Trophoblast cell (in vitro differentiated cells and primary cell): ENCODE measurements at regions not wholly inside any gene's neighbourhood (a gene's known extent, or its start where the extent isn't known, plus 50 kb on each side); places are given as distances from the start of the nearest gene placed in this dataset.

Experiments
- DNase-seq, 2 donors: peaks; one replicate each; pipeline ENCODE4 v3.0.0-alpha.2; 2016
- H2AFZ ChIP-seq: 2 replicates; pipeline ENCODE4 v1.6.1; 2013; ENCODE audit warnings: low read length, moderate library complexity, mild to moderate bottlenecking; ENCODE audit not compliant: insufficient read depth, poor library complexity
- H2AK5ac ChIP-seq: 2 replicates; pipeline ENCODE4 v1.6.1; 2013; ENCODE audit warnings: mild to moderate bottlenecking, low read length
- H2BK120ac ChIP-seq: 2 replicates; pipeline ENCODE4 v1.6.1; 2013; ENCODE audit warnings: low read length, mild to moderate bottlenecking, moderate library complexity; ENCODE audit not compliant: insufficient read depth, poor library complexity
- H2BK12ac ChIP-seq: 2 replicates; pipeline ENCODE4 v1.6.1; 2013; ENCODE audit warnings: mild to moderate bottlenecking, low read length, moderate library complexity
- H2BK5ac ChIP-seq: 2 replicates; pipeline ENCODE4 v1.6.1; 2013; ENCODE audit warnings: low read length, low read depth, moderate library complexity, mild to moderate bottlenecking; ENCODE audit not compliant: poor library complexity
- H3K14ac ChIP-seq: 2 replicates; pipeline ENCODE4 v1.6.1; 2013; ENCODE audit warnings: mild to moderate bottlenecking, low read length
- H3K18ac ChIP-seq: 2 replicates; pipeline ENCODE4 v1.6.1; 2013; ENCODE audit warnings: mild to moderate bottlenecking, low read length
- H3K23ac ChIP-seq: 2 replicates; pipeline ENCODE4 v1.6.1; 2013; ENCODE audit warnings: low read length
- H3K27ac ChIP-seq: 2 replicates; pipeline ENCODE4 v1.5.1; 2013; ENCODE audit warnings: low read depth, mild to moderate bottlenecking, inconsistent platforms, low read length, moderate library complexity
- H3K27me3 ChIP-seq: 2 replicates; pipeline ENCODE4 v1.6.1; 2013; ENCODE audit warnings: inconsistent platforms, mild to moderate bottlenecking, low read length, moderate library complexity; ENCODE audit not compliant: insufficient read depth
- H3K36me3 ChIP-seq, 2 experiments: 1 replicate in 1 of 2; 2 replicates in 1 of 2; pipeline ENCODE4 v1.6.1; 2013; ENCODE audit warnings: low read length in 2 of 2, mild to moderate bottlenecking in 2 of 2, moderate library complexity in 1 of 2; ENCODE audit not compliant: insufficient read depth in 2 of 2, control insufficient read depth in 1 of 2
- H3K4ac ChIP-seq: 2 replicates; pipeline ENCODE4 v1.6.1; 2013; ENCODE audit warnings: low read depth, mild to moderate bottlenecking, low read length, moderate library complexity
- H3K4me1 ChIP-seq, 2 experiments: 1 replicate in 1 of 2; 2 replicates in 1 of 2; pipeline ENCODE4 v1.6.1; 2013; ENCODE audit warnings: low read length in 2 of 2, mild to moderate bottlenecking in 2 of 2, moderate library complexity in 1 of 2; ENCODE audit not compliant: insufficient read depth in 2 of 2, control insufficient read depth in 1 of 2
- H3K4me2 ChIP-seq: 2 replicates; pipeline ENCODE4 v1.6.1; 2013; ENCODE audit warnings: inconsistent platforms, mild to moderate bottlenecking, low read length, moderate library complexity
- H3K4me3 ChIP-seq: 2 replicates; pipeline ENCODE4 v1.5.1; 2013; ENCODE audit warnings: mild to moderate bottlenecking, low read depth, low read length, inconsistent platforms
- H3K79me1 ChIP-seq: one replicate; pipeline ENCODE4 v1.6.1; 2013; ENCODE audit warnings: low read length
- H3K79me2 ChIP-seq: 2 replicates; pipeline ENCODE4 v1.6.1; 2013; ENCODE audit warnings: low read length, mild to moderate bottlenecking; ENCODE audit not compliant: control insufficient read depth, insufficient read depth, poor library complexity
- H3K9ac ChIP-seq: 2 replicates; pipeline ENCODE4 v1.6.1; 2013; ENCODE audit warnings: mild to moderate bottlenecking, low read length
- H3K9me3 ChIP-seq: 2 replicates; pipeline ENCODE4 v1.6.1; 2013; ENCODE audit warnings: low read depth, mild to moderate bottlenecking, control low read depth, inconsistent platforms, low read length; ENCODE audit not compliant: insufficient read depth
- H4K12ac ChIP-seq: 2 replicates; pipeline ENCODE4 v1.6.1; 2013; ENCODE audit warnings: low read depth, mild to moderate bottlenecking, low read length, moderate library complexity
- H4K8ac ChIP-seq: 2 replicates; pipeline ENCODE4 v1.6.1; 2013; ENCODE audit warnings: low read depth, mild to moderate bottlenecking, low read length, moderate library complexity
- H4K91ac ChIP-seq: one replicate; pipeline ENCODE4 v1.6.1; 2013; ENCODE audit warnings: low read depth, mild to moderate bottlenecking, low read length, moderate library complexity
- WGBS: extraction: QIAGEN DNeasy Blood & Tissue Kit; methylation state at CpG from one replicate; pipeline ENCODE4 v1.1.7; 2013; ENCODE audit warnings: missing lambda C conversion rate; ENCODE audit not compliant: insufficient read length, insufficient coverage; ENCODE audit errors: extremely low coverage; 5-methylcytosine and 5-hydroxymethylcytosine counted together

DNA sequence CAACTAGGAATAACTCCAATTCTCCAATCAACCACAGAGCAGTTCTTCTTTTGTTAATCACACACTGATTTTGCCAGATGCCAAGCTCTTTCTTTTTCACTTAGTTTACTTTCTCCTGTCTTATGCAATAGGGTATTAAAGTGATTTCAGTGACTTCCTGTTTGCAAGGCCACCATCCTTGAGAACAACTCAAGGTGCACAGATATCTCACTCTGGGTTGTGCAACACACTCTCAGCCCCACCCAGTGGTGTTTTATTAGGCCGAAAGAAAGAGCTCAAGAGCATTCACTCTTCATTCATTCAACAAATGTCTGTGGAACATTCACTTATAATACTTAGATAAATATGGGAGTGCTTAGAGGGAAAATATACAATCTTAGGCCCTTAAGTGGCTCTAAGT is 352.5 kb downstream of the ZNF326 start:
- no peak overlapping the region for H3K4me2 ChIP-seq
- H3K4me3 ChIP-seq: no peak overlapping the region
- no peaks in the 10 kb centered on the region for H3K79me2 ChIP-seq
- no peak overlapping the region for H3K18ac ChIP-seq
- no peaks in the 10 kb centered on the region for H3K79me1 ChIP-seq
- no peak overlapping the region for H4K8ac ChIP-seq
- no peak overlapping the region for H2BK12ac ChIP-seq
- no peaks in the 10 kb centered on the region for H3K4me1 ChIP-seq
- no peak overlapping the region for H3K14ac ChIP-seq
- H2AFZ ChIP-seq: no peak overlapping the region
- H2BK5ac ChIP-seq: no peak overlapping the region
- no peak overlapping the region for H3K27ac ChIP-seq
- no peak overlapping the region for H3K9ac ChIP-seq
- H3K23ac ChIP-seq: no peak overlapping the region
- DNase-seq: no peak
- H2BK120ac ChIP-seq: no peak overlapping the region
- H3K36me3 ChIP-seq: no peaks in the 10 kb centered on the region
- H4K91ac ChIP-seq: no peak overlapping the region
- H3K9me3 ChIP-seq: peaks cover 6% of the 10 kb centered on the region
- no CpG with 5 or more reads among the region's 1 CpG for WGBS
- H4K12ac ChIP-seq: no peak overlapping the region
- no peak overlapping the region for H2AK5ac ChIP-seq
- no peaks in the 10 kb centered on the region for H3K27me3 ChIP-seq
- H3K4ac ChIP-seq: no peak overlapping the region

DNA sequence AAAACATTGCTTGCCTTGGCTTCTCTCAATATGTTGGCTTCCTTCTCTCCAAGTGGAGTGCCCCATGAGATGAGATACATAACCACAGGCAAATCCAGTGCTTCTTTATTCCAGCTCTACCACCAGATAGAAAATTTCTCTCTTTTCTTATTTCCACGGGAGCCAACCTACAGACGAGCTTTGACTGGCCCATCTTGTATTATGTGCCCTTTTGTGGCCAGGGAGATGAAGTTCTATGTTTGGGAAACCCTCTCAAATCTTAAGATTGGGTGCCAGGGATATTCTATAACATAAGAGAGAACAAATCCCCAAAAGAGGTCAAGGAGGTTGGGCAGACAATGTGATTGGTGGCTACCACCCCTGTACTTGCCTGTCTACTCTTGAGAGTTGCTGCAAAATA is 351.8 kb downstream of the ZNF326 start:
- Histone ChIP-seq H2BK120ac (no peak overlapping the region), H3K27ac (no peak overlapping the region), H2BK5ac (no peak overlapping the region), H2AK5ac (no peak overlapping the region), H3K4me3 (no peak overlapping the region), H3K27me3 (no peaks in the 10 kb centered on the region), H3K23ac (no peak overlapping the region), H2BK12ac (no peak overlapping the region), H3K9ac (no peak overlapping the region), H3K79me1 (no peaks in the 10 kb centered on the region), H4K12ac (no peak overlapping the region), H3K4ac (no peak overlapping the region), H3K4me1 (no peaks in the 10 kb centered on the region), H2AFZ (no peak overlapping the region), H3K79me2 (no peaks in the 10 kb centered on the region), H3K18ac (no peak overlapping the region), H3K14ac (no peak overlapping the region), H3K36me3 (no peaks in the 10 kb centered on the region), H4K8ac (no peak overlapping the region), H4K91ac (no peak overlapping the region), H3K4me2 (no peak overlapping the region), H3K9me3 (peaks cover 6% of the 10 kb centered on the region)
- DNase-seq: no peak
- no CpG with 5 or more reads among the region's 2 CpGs for WGBS

- DNase-seq: no peak
- H3K9me3 ChIP-seq: peaks cover 6% of the 10 kb centered on the region
- H2AK5ac ChIP-seq: no peak overlapping the region
- H2BK12ac ChIP-seq: no peak overlapping the region
- H3K4me3 ChIP-seq: no peak overlapping the region
- no peaks in the 10 kb centered on the region for H3K79me2 ChIP-seq
- no peak overlapping the region for H3K4ac ChIP-seq
- H2BK5ac ChIP-seq: no peak overlapping the region
- no peak overlapping the region for H3K9ac ChIP-seq
- no peak overlapping the region for H3K27ac ChIP-seq
- H3K4me1 ChIP-seq: no peaks in the 10 kb centered on the region
- no peak overlapping the region for H4K12ac ChIP-seq
- H3K4me2 ChIP-seq: no peak overlapping the region
- H4K8ac ChIP-seq: no peak overlapping the region
- H2BK120ac ChIP-seq: no peak overlapping the region
- no peak overlapping the region for H3K18ac ChIP-seq
- no peak overlapping the region for H4K91ac ChIP-seq
- H3K27me3 ChIP-seq: no peaks in the 10 kb centered on the region
- no peaks in the 10 kb centered on the region for H3K79me1 ChIP-seq
- no peak overlapping the region for H2AFZ ChIP-seq
- no CpG with 5 or more reads among the region's 1 CpG for WGBS
- no peaks in the 10 kb centered on the region for H3K36me3 ChIP-seq
- H3K14ac ChIP-seq: no peak overlapping the region
- no peak overlapping the region for H3K23ac ChIP-seq
These were observed 351.4 kb downstream of the ZNF326 start for GRCh38 chr1:90346349-90346748.

DNA sequence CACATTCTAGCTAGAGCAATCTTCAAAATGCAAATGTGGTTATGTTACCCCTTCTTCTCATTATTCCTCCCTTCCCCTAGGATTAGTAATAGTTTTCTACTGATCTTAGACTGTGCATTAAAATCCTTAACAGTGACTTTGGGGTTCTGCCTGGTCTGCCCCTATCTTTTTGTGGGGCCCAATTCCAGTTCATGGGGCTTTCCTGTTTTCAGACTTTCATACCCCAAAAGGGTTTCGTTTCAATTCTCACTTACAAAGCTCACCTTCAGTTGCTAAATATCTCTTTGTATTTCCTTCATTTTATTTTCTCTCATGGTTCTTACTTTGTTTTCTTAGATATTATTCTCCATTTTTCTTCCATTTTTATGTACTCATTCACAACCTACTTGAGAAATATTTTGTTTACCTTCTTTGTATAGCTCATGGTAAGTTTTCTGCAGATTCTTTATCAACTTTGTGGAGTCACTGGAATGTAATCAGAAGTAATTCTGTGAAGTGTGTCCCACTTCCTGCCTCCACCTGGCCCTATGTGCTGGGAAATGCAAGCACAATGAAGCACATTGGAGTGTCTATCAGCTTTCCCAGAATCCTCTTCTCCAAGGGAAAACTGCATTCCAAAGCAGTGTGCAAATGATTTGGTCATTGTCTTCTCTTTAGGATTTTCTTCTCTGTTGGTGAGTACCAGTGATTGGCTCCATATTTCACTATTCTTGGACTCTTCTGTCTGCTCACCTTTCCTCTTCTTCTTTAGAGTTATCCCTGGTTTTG is 350.2 kb downstream of the ZNF326 start:
- no CpG with 5 or more reads among the region's 1 CpG for WGBS
- Histone ChIP-seq H4K8ac (no peak overlapping the region), H2BK5ac (no peak overlapping the region), H3K4me1 (no peaks in the 10 kb centered on the region), H2BK12ac (no peak overlapping the region), H4K12ac (no peak overlapping the region), H2AFZ (no peak overlapping the region), H2AK5ac (no peak overlapping the region), H4K91ac (no peak overlapping the region), H3K79me1 (no peaks in the 10 kb centered on the region), H3K4me2 (no peak overlapping the region), H2BK120ac (no peak overlapping the region), H3K4ac (no peak overlapping the region), H3K18ac (no peak overlapping the region), H3K14ac (no peak overlapping the region), H3K27ac (no peak overlapping the region), H3K36me3 (no peaks in the 10 kb centered on the region), H3K27me3 (no peaks in the 10 kb centered on the region), H3K79me2 (no peaks in the 10 kb centered on the region), H3K4me3 (no peak overlapping the region), H3K23ac (no peak overlapping the region), H3K9ac (no peak overlapping the region), H3K9me3 (peaks cover 6% of the 10 kb centered on the region)
- no peak for DNase-seq
